Tibial artery (tissue), 4 donors: ENCODE measurements at regions not wholly inside any gene's neighbourhood (a gene's known extent, or its start where the extent isn't known, plus 50 kb on each side); places are given as distances from the start of the nearest gene placed in this dataset.

Experiments
- DNase-seq, 2 donors: peaks; one replicate each; pipeline ENCODE4 v3.0.0-alpha.2; 2019
- H3K27ac ChIP-seq, 2 donors: fragments of 200-600 bp; sonication (generic) in 1 of 2; 1 replicate in 1 of 2; 2 replicates in 1 of 2; pipeline ENCODE4 v1.5.1; 2018 to 2019; ENCODE audit warnings: mild to moderate bottlenecking in 1 of 2
- H3K27me3 ChIP-seq, 2 donors: fragments of 200-600 bp; sonication (generic) in 1 of 2; one replicate each; pipeline versions ENCODE4 v1.5.1 to v1.6.0; 2016 to 2019
- H3K36me3 ChIP-seq, 3 donors: fragments of 200-600 bp; sonication (generic) in 2 of 3; one replicate each; pipeline ENCODE4 v1.5.1; 2016 to 2019; ENCODE audit warnings: mild to moderate bottlenecking in 2 of 3
- H3K4me1 ChIP-seq, 4 donors: fragments of 200-600 bp; sonication (generic) in 2 of 4; 1 replicate in 3 of 4; 2 replicates in 1 of 4; pipeline ENCODE4 v1.5.1; 2016 to 2019
- H3K4me3 ChIP-seq, 2 donors: fragments of 200-600 bp; sonication (generic) in 1 of 2; 1 replicate in 1 of 2; 2 replicates in 1 of 2; pipeline ENCODE4 v1.5.1; 2018 to 2019; ENCODE audit warnings: mild to moderate bottlenecking in 2 of 2
- H3K9me3 ChIP-seq, 3 donors: fragments of 200-600 bp; sonication (generic) in 1 of 3; one replicate each; pipeline ENCODE4 v1.5.1; 2016 to 2019
- CTCF ChIP-seq, 2 experiments: fragments of 200-600 bp in 1 of 2; fragments of 450-650 bp in 1 of 2; IDR thresholded peaks; one replicate each; pipeline ENCODE4 v1.5.1; 2017 to 2019; ENCODE audit warnings: antibody characterized with exemption in 2 of 2, mild to moderate bottlenecking in 1 of 2, moderate library complexity in 1 of 2
- intact Hi-C: fragments of 100-400 bp; cut with DNase I; formaldehyde crosslinking; loops from one replicate; pipeline ENCODE4 v1.15.0; 2023; ENCODE audit warnings: low total_unique reads

- no peak for TF ChIP-seq CTCF (IDR thresholded peaks at IDR 0.05)
Measured at GRCh38 chr11:95387325-95387724, 156.3 kb upstream of the SESN3 start.

GRCh38 chr11:95385577-95385976 is 154.6 kb upstream of the SESN3 start:
- no peaks in the 10 kb centered on the region for H3K36me3 ChIP-seq
- no peak overlapping the region for H3K4me3 ChIP-seq
- no peak for DNase-seq
- no peak for TF ChIP-seq CTCF (IDR thresholded peaks at IDR 0.05)
- no peaks in the 10 kb centered on the region for H3K27me3 ChIP-seq
- no peaks in the 10 kb centered on the region for H3K4me1 ChIP-seq
- no peaks in the 10 kb centered on the region for H3K9me3 ChIP-seq
- H3K27ac ChIP-seq: no peak overlapping the region
- intact Hi-C loops: no loop called here

More at GRCh38 chr11:95387325-95387724, 156.3 kb upstream of the SESN3 start:
- Histone ChIP-seq H3K27ac (no peak overlapping the region), H3K36me3 (no peaks in the 10 kb centered on the region), H3K4me1 (no peaks in the 10 kb centered on the region), H3K4me3 (no peak overlapping the region), H3K27me3 (no peaks in the 10 kb centered on the region), H3K9me3 (no peaks in the 10 kb centered on the region)
- intact Hi-C loops: no loop called here
- no peak for DNase-seq

GRCh38 chr11:95379479-95379878 is 148.5 kb upstream of the SESN3 start:
- no peak overlapping the region for H3K27ac ChIP-seq
- H3K4me3 ChIP-seq: no peak overlapping the region
- intact Hi-C loops: no loop called here
- H3K36me3 ChIP-seq: no peaks in the 10 kb centered on the region
- TF ChIP-seq CTCF (IDR thresholded peaks at IDR 0.05): no peak
- no peaks in the 10 kb centered on the region for H3K27me3 ChIP-seq
- no peaks in the 10 kb centered on the region for H3K9me3 ChIP-seq
- H3K4me1 ChIP-seq: peaks cover 0 to 17% (median 3%) of the 10 kb centered on the region in 4 donors
- DNase-seq: no peak

DNA sequence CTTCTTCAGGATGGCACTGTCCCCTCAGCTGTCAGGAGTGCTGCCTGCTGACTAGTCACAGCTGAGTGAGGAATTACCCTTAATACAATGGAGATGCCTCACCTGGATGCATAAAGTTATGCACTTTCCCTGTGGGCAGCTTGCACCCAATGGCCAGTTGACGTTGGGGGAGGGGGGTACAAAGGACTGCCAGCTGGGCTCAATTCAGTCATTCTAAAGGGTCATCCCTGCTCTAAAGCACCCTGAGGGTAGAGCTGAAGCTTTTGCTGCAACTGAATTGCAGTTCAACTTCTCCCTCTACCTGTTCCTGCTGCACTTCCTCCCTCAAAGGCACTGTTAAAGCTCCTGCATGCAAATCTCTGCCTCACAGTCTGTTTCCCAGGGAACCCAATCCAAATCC is 147.8 kb upstream of the SESN3 start:
- no peak overlapping the region for H3K4me3 ChIP-seq
- intact Hi-C loops: no loop called here

GRCh38 chr11:95378111-95378510 is 147.1 kb upstream of the SESN3 start:
- no peaks in the 10 kb centered on the region for H3K27me3 ChIP-seq

More for the DNA sequence above, 147.8 kb upstream of the SESN3 start:
- H3K4me1 ChIP-seq: peaks cover 0 to 17% (median 3%) of the 10 kb centered on the region in 4 donors
- no peaks in the 10 kb centered on the region for H3K9me3 ChIP-seq
- DNase-seq: no peak
- no peak for TF ChIP-seq CTCF (IDR thresholded peaks at IDR 0.05)
- H3K36me3 ChIP-seq: no peaks in the 10 kb centered on the region
- H3K27ac ChIP-seq: no peak overlapping the region
- no peaks in the 10 kb centered on the region for H3K27me3 ChIP-seq

More at GRCh38 chr11:95378111-95378510, 147.1 kb upstream of the SESN3 start:
- Histone ChIP-seq H3K9me3 (no peaks in the 10 kb centered on the region), H3K4me3 (no peak overlapping the region), H3K36me3 (no peaks in the 10 kb centered on the region), H3K4me1 (peaks cover 0 to 17% (median 3%) of the 10 kb centered on the region in 4 donors), H3K27ac (no peak overlapping the region)
- intact Hi-C loops: no loop called here
- TF ChIP-seq CTCF (IDR thresholded peaks at IDR 0.05): no peak
- no peak for DNase-seq
